Heart left ventricle (tissue), 16 donors: ENCODE measurements at regions not wholly inside any gene's neighbourhood (a gene's known extent, or its start where the extent isn't known, plus 50 kb on each side); places are given as distances from the start of the nearest gene placed in this dataset.

Experiments used
- ATAC-seq, 4 donors: fragments of 200-7000 bp; cut with Tn5 transposase; one replicate each; pipeline ENCODE4 v1.9.1; 2020 to 2022; ENCODE audit warnings: moderate library complexity in 4 of 4, mild to moderate bottlenecking in 3 of 4, moderate number of reproducible peaks in 1 of 4
- DNase-seq, 5 donors: peaks; one replicate each; pipeline ENCODE4 v3.0.0-alpha.2; 2020
- H3K27ac ChIP-seq, 12 donors: fragments of 200-600 bp; sonication (generic) in 4 of 12; one replicate each; pipeline versions ENCODE4 v1.5.0 to v1.8.0; 2016 to 2022; ENCODE audit warnings: mild to moderate bottlenecking in 2 of 12
- H3K27me3 ChIP-seq, 9 donors: fragments of 200-600 bp; sonication (generic) in 2 of 9; one replicate each; pipeline versions ENCODE4 v1.5.1 to v1.8.0; 2016 to 2022; ENCODE audit warnings: mild to moderate bottlenecking in 3 of 9
- H3K36me3 ChIP-seq, 9 donors: fragments of 200-600 bp; sonication (generic) in 2 of 9; one replicate each; pipeline versions ENCODE4 v1.5.0 to v1.8.0; 2018 to 2022; ENCODE audit warnings: mild to moderate bottlenecking in 2 of 9
- H3K4me1 ChIP-seq, 12 donors: fragments of 200-600 bp; sonication (generic) in 4 of 12; one replicate each; pipeline versions ENCODE4 v1.5.0 to v1.8.0; 2016 to 2022; ENCODE audit warnings: mild to moderate bottlenecking in 3 of 12
- H3K4me3 ChIP-seq, 12 donors: fragments of 200-600 bp; sonication (generic) in 4 of 12; one replicate each; pipeline versions ENCODE4 v1.5.0 to v1.8.0; 2017 to 2022; ENCODE audit warnings: mild to moderate bottlenecking in 9 of 12, moderate library complexity in 4 of 12
- H3K9me3 ChIP-seq, 12 donors: fragments of 200-600 bp; sonication (generic) in 4 of 12; one replicate each; pipeline versions ENCODE4 v1.5.0 to v1.8.0; 2016 to 2022; ENCODE audit warnings: mild to moderate bottlenecking in 1 of 12
- CTCF ChIP-seq, 12 donors: fragments of 200-600 bp; sonication (generic) in 4 of 12; IDR thresholded peaks; one replicate each; pipeline versions ENCODE4 v1.5.0 to v1.8.0; 2018 to 2022; ENCODE audit warnings: antibody characterized with exemption in 12 of 12, mild to moderate bottlenecking in 5 of 12
- POLR2A ChIP-seq, 2 donors: fragments of 450-650 bp; IDR thresholded peaks; one replicate each; pipeline ENCODE4 v1.6.1; 2017; ENCODE audit warnings: antibody characterized with exemption in 2 of 2, mild to moderate bottlenecking in 2 of 2, moderate library complexity in 2 of 2
- WGBS, 4 donors: extraction: QIAGEN DNeasy Blood & Tissue Kit in 2 of 4; methylation state at CpG; one replicate each; pipeline versions ENCODE4 v1.1.5 to v1.1.7; 2013 to 2018; 5-methylcytosine and 5-hydroxymethylcytosine counted together
- intact Hi-C, 10 donors: fragments of 100-400 bp; cut with DNase I; formaldehyde crosslinking; loops; one replicate each; pipeline versions ENCODE4 v1.11.1 to v1.14.2; 2022
- donor health status: ischemic (EF 13 %, LVEDD 7.1; RV severe dilation, severe dysfunction).
- donor health status: healthy with polysubstance abuse.
- donor health status: DM: no; HTN: yes; CAD: no.
- donor health status: DM: no; HTN: no; CAD: no.
- donor health status: ischemic (EF 25% LVEDD 6.9; RV normal size, moderate dysfunction).
- donor health status: ischemic (EF 25% LVEDD 5.7; RV mildly dilated, moderate dysfunction).
- donor health status: healthy.
- donor health status: DM: yes; HTN: yes; CAD: no.
- donor health status: ischemic (EF 35%, LVEDD 5.7; RV mildly dilated, moderate dysfunction).
- donor health status: nonischemic (EF 11% LVEDD 7.7; RV severe dilation, severe dysfunction).
- donor health status: DM: yes; HTN: yes; CAD: no.
- donor health status: PGD.
- donor health status: ischemic (EF 29% LVEDD 5.4; RV normal size, mild dysfunction).
- donor health status: nonischemic (EF 23%, LVEDD 6.1; RV moderate dilation, normal function).

DNA sequence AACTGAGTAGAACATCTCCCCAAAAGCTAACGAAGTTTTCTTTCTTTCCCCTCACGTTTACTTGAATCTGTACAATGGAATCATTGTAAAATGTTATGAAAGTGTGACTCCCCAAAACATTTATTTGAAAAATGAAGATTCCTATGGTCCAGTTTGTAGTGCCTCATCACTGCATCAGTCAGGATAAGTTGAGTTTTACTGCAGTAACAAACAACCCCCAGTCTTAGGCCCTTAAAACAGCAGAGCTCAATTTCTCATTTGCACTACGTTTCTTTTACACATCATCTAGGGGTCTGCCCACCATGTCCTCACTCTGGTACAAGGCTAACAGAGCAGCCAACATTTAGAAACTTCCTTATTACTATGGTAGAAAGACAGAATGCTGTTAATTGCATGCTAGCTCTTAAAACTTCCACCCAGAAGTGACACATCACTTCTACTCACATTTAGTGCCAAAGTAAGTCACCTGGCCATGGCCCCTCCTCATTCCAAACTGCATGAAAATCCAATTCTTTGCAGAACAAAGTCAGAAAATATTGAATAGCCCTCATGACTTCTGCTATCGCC lies 546.4 kb downstream of the MED13L start:
- no peaks in the 10 kb centered on the region for H3K36me3 ChIP-seq
- H3K27ac ChIP-seq, result no peak overlapping the region
- no peak overlapping the region for H3K4me3 ChIP-seq
- intact Hi-C loops, result no loop called here
- ATAC-seq (no peak), DNase-seq (no peak)
- H3K27me3 ChIP-seq, result peaks cover 0 to 15% (median 0%) of the 10 kb centered on the region in 9 donors
- no peaks in the 10 kb centered on the region for H3K4me1 ChIP-seq
- WGBS, 4 donors, result 61 to 86% (median 76%) methylated on average over 4 of the region's 4 CpGs
- TF ChIP-seq POLR2A (IDR thresholded peaks at IDR 0.05) (no peak), CTCF (IDR thresholded peaks at IDR 0.05) (no peak)
- no peaks in the 10 kb centered on the region for H3K9me3 ChIP-seq

DNA sequence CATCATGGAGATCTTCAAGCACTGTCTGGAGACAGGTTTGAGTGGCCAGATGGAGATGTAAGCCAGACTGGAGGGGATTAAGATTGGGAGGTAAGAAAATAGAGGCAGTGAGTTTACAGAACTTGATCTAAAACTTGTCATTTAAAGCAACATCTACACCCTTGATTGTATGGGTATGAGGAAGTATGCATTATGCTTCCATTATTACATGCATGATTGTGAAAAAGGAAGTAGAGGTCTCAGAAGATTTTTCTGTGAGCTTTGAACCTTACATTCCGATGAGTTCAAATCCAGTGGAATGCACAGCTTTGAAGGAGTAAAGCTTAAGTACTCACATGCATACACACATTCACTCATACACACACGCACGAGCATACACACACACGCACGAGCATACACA lies 550.8 kb downstream of the MED13L start:
- H3K4me1 ChIP-seq, result no peaks in the 10 kb centered on the region
- no peak overlapping the region for H3K27ac ChIP-seq
- no peaks in the 10 kb centered on the region for H3K9me3 ChIP-seq
- H3K4me3 ChIP-seq, result no peak overlapping the region
- ATAC-seq, result no peak
- no peaks in the 10 kb centered on the region for H3K36me3 ChIP-seq
- peaks cover 0 to 15% (median 0%) of the 10 kb centered on the region in 9 donors for H3K27me3 ChIP-seq
- intact Hi-C loops, result no loop called here
- 88 to 91% (median 89%) methylated on average over 5 of the region's 5 CpGs for WGBS, 4 donors
- DNase-seq, result no peak
- TF ChIP-seq CTCF (IDR thresholded peaks at IDR 0.05) (no peak), POLR2A (IDR thresholded peaks at IDR 0.05) (no peak)

- no peak for ATAC-seq
- intact Hi-C loops, result no loop called here
- 79 to 92% (median 90%) methylated on average over 2 of the region's 2 CpGs for WGBS, 4 donors
Measured at GRCh38 chr12:115722181-115722580, 555.3 kb downstream of the MED13L start.

GRCh38 chr12:115716551-115716950 lies 560.9 kb downstream of the MED13L start:
- H3K9me3 ChIP-seq, result no peaks in the 10 kb centered on the region
- H3K4me1 ChIP-seq, result no peaks in the 10 kb centered on the region
- peaks cover 0 to 3% (median 0%) of the 10 kb centered on the region in 9 donors for H3K27me3 ChIP-seq
- no peak overlapping the region for H3K27ac ChIP-seq
- no peak for DNase-seq
- intact Hi-C loops, result loop anchor here in 1 of 10 donors (10.0 kb wide), 1 partner anchor 1182 kb away; no protein-coding TSS in a partner anchor
- H3K36me3 ChIP-seq, result no peaks in the 10 kb centered on the region
- ATAC-seq, result no peak
- WGBS, 4 donors, result 70 to 96% (median 88%) methylated on average over 4 of the region's 4 CpGs
- H3K4me3 ChIP-seq, result no peak overlapping the region
- TF ChIP-seq POLR2A (IDR thresholded peaks at IDR 0.05) (no peak), CTCF (IDR thresholded peaks at IDR 0.05) (no peak)

More at GRCh38 chr12:115722181-115722580, 555.3 kb downstream of the MED13L start:
- no peaks in the 10 kb centered on the region for H3K4me1 ChIP-seq
- no peaks in the 10 kb centered on the region for H3K36me3 ChIP-seq
- H3K9me3 ChIP-seq, result no peaks in the 10 kb centered on the region
- TF ChIP-seq POLR2A (IDR thresholded peaks at IDR 0.05), result no peak
- no peak for TF ChIP-seq CTCF (IDR thresholded peaks at IDR 0.05)
- H3K27me3 ChIP-seq, result peaks cover 0 to 5% (median 0%) of the 10 kb centered on the region in 9 donors
- H3K4me3 ChIP-seq, result no peak overlapping the region
- DNase-seq, result no peak
- H3K27ac ChIP-seq, result no peak overlapping the region
